Erythroblast (primary cell): ENCODE measurements at regions not wholly inside any gene's neighbourhood (a gene's known extent, or its start where the extent isn't known, plus 50 kb on each side); places are given as distances from the start of the nearest gene placed in this dataset.

ENCODE experiments used
- GATA1 ChIP-seq: IDR thresholded peaks from 2 replicates; pipeline ENCODE4 v1.6.1; 2011; ENCODE audit warnings: low read depth, mild to moderate bottlenecking, control low read depth, low read length, moderate library complexity
- POLR2A ChIP-seq: IDR thresholded peaks from 2 replicates; pipeline ENCODE4 v1.6.1; 2011; ENCODE audit warnings: mild to moderate bottlenecking, low read length

- TF ChIP-seq POLR2A (no peak), GATA1 (no peak)
Observed at GRCh38 chr13:68905186-68905585, 1202.4 kb upstream of the ATXN8OS start.
